Right lobe of liver (tissue), 4 donors: ENCODE measurements at regions not wholly inside any gene's neighbourhood (a gene's known extent, or its start where the extent isn't known, plus 50 kb on each side); places are given as distances from the start of the nearest gene placed in this dataset.
"Not testable (repeated sequence)": the region's sequence is repeated elsewhere in the genome, so short reads cannot be mapped to it uniquely, and the experiment has no call there.

Experiments
- POLR2A ChIP-seq: fragments of 450-650 bp; IDR thresholded peaks from one replicate; pipeline ENCODE4 v1.6.1; 2017; ENCODE audit warnings: antibody characterized with exemption, mild to moderate bottlenecking
- TF ChIP-seq, protein P1 (sequence below), 4 donors: fragments of 200-600 bp in 3 of 4; fragments of 450-650 bp in 1 of 4; IDR thresholded peaks; one replicate each; pipeline versions ENCODE4 v1.5.1 to v1.8.0; 2016 to 2022; ENCODE audit warnings: antibody characterized with exemption in 4 of 4, mild to moderate bottlenecking in 2 of 4
- donor health status: DM: no; HTN: no; CAD: no.
- donor health status: DM: no; HTN: no; CAD: no.
- donor health status: DM: no; HTN: yes; CAD: no.

DNA sequence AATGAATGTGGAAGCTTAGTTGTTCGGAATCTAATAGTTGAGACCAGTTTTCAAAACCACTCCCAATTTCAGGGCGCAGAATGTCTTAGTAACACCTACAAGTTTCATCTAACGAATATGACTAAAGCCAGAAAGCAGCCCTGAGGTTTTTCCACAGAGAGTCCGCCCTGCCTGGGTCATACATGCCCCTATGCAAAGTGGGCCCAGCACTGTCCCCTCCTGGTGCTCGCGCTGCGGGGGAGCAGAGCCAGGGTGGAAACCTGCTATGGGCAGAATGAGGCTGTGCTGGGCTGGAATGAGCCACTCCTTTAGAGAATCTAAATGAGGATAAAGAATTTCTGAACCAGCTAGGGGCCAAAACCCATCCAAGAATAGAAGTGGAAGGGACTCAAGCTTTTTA lies 334.0 kb downstream of the GOLGA6L6 start:
- not testable (repeated sequence) for TF ChIP-seq POLR2A
- TF ChIP-seq, protein P1, sequence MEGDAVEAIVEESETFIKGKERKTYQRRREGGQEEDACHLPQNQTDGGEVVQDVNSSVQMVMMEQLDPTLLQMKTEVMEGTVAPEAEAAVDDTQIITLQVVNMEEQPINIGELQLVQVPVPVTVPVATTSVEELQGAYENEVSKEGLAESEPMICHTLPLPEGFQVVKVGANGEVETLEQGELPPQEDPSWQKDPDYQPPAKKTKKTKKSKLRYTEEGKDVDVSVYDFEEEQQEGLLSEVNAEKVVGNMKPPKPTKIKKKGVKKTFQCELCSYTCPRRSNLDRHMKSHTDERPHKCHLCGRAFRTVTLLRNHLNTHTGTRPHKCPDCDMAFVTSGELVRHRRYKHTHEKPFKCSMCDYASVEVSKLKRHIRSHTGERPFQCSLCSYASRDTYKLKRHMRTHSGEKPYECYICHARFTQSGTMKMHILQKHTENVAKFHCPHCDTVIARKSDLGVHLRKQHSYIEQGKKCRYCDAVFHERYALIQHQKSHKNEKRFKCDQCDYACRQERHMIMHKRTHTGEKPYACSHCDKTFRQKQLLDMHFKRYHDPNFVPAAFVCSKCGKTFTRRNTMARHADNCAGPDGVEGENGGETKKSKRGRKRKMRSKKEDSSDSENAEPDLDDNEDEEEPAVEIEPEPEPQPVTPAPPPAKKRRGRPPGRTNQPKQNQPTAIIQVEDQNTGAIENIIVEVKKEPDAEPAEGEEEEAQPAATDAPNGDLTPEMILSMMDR (IDR thresholded peaks at IDR 0.05), result not testable (repeated sequence)
